HG02588 (cell line): ENCODE measurements at regions not wholly inside any gene's neighbourhood (a gene's known extent, or its start where the extent isn't known, plus 50 kb on each side); places are given as distances from the start of the nearest gene placed in this dataset.

Experiments used
- ATAC-seq: cut with Tn5 transposase; IDR thresholded peaks from one replicate; pipeline ENCODE4 v1.9.1; 2021; ENCODE audit warnings: mild to moderate bottlenecking, moderate library complexity; ENCODE audit not compliant: unreplicated experiment

GRCh38 chr14:56494167-56494566, 85.4 kb upstream of the TMEM260 start:
- no peak for ATAC-seq

DNA sequence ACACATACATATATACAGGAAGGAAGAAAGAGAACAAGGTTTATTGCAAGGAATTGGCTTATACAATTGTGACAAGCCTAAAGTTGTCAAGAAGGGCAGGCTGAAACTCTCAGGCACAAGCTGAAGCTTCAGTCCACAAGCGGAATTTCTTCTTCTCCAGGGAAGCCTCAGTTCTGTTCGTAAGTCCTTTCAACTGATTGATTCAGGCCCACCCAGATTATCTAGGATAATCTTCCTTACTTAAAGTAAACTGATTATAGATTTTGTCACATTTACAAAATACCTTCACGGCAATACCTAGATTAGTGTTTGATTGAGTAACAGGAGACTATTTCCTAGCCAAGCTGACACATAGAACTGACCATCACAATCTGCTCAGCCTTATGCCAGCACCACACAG, 81.5 kb upstream of the TMEM260 start:
- ATAC-seq: no peak

- no peak for ATAC-seq
Measured at GRCh38 chr14:56501909-56502530, 77.6 kb upstream of the TMEM260 start.

GRCh38 chr14:56505361-56505760, 74.2 kb upstream of the TMEM260 start:
- no peak for ATAC-seq

- no peak for ATAC-seq
Measured at GRCh38 chr14:56512521-56512920, 67.1 kb upstream of the TMEM260 start.

DNA sequence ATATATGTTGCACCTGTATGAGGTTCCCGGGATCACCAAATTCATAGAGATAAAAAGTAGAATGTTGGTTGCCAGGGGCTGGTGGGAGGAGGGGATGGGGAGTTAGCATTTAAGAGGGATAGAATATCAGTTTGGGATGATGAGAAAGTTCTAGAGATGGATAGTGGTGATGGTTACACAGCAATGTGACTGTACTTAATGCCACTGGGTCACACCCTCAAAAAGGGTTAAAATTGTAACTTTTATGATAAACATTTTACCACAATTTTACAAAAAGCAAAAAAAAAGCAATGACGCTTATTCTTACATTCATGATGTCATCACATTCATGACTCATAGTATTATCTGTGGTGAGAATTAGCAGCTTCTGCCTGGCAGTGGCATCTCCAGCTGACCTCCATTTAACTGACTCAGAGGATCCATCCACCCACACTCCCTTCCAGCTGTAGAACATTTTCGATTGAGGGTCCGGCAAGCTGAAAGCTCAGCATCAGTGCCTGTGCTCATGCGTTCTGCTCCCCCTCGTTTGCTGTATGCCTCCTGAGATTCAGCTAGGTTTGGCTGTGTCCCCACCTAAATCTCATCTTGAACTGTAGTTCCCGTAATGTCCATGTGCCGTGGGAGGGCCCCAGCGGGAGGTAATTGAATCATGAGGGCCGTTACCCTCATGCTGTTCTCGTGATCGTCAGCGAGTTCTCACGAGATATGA, 64.8 kb upstream of the TMEM260 start:
- no peak for ATAC-seq

DNA sequence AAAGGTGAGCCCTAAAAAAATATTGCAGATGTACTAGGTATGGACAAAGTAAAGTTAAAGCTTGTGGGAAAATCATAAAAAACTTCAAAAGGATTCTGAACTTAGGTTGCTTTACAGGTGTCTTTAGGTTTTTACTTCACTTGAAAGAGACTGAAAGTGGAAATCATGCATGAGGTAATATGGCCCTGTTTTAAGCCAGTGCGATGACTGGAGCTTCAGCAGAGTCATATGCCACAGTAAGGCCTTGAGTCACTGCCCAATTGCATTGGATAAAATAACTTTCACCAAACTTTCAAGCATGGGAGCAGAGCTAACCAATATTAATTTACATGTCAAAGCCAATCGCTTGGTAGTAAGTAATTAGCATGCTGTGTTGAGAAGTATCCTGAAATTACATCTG, 63.9 kb upstream of the TMEM260 start:
- ATAC-seq: no peak

DNA sequence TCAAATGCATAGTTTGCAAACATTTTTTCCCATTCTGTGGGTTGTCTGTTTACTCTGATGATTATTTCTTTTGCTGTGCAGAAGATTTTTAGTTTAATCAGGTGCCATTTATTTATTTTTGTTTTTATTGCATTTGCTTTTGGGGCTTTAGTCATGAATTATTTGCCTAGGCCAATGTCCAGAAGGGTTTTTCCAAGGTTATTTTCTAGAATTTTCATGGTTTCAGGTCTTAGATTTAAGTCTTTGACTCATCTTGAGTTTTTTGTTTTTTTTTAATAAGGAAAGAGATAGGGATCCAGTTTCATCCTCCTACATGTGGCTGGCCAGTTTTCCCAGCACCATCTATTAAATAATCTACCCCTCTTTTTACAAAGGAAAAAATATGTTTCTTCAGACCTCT, 57.2 kb upstream of the TMEM260 start:
- ATAC-seq: no peak

DNA sequence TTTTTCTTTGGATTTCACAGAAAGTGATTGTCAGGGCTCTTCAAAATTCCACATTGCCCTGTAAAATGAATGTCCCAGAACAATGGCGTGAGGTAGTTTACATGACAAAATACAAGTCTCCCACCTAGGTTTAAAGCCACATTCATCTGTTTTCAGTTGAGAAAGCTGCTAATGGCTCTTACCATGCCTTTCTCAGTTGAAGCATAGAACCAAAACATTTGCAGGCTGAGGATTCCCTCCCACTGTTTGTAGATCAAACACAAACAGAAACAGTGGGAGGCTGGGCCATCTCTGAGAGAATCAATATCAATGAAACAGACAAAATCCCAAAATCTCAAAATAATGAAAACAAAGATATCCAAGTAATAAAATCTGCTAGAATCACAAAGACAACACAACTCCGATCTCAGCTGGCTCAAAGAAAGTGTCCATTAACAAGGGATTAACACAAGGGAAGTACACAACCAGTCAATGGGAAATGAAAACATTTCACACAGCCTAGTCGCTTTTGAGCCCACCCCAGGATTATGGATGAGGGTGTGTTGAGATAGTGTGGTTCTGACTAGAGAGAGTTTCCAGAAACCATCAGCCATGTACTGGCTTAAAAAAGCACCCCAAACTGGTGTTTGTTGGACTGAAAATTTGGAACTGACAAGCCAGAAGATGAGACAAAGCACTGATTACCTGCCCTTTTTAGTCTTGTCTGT, 54.5 kb upstream of the TMEM260 start:
- no peak for ATAC-seq

DNA sequence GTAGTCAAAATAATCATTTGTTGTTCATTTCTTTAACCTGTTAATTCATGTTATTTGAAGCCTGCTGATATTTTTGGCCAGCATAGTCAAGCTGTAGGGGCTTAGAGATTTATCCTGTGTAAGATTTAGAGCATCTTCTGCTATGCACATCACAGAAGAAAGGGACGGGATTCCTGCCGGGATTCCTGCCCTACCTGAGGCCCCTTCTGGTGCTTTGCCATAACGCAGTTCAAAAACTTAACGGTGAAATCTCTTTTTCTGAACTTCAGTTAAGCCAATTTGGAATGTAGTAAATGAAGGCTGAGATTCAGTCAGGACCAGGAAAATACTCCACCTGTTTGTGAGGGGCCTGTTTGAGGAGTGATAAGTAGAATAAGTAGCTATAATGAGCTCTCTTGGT, 50.7 kb upstream of the TMEM260 start:
- ATAC-seq: no peak
